H9 (cell line): ENCODE measurements at regions not wholly inside any gene's neighbourhood (a gene's known extent, or its start where the extent isn't known, plus 50 kb on each side); places are given as distances from the start of the nearest gene placed in this dataset.

Experiments
- DNase-seq: peaks from one replicate; pipeline ENCODE4 v3.0.0-alpha.2; 2017
- H2AFZ ChIP-seq: one replicate; pipeline ENCODE4 v1.6.1; 2013; ENCODE audit warnings: mild to moderate bottlenecking, low read length, control low read depth, moderate library complexity
- H2AK5ac ChIP-seq: 2 replicates; pipeline ENCODE4 v1.6.1; 2013; ENCODE audit warnings: low read length, control low read depth, mixed read lengths; ENCODE audit not compliant: insufficient read length
- H2BK120ac ChIP-seq: one replicate; pipeline ENCODE4 v1.6.1; 2013; ENCODE audit warnings: low read depth, mild to moderate bottlenecking, low read length, control low read depth, inconsistent platforms; ENCODE audit not compliant: poor library complexity, severe bottlenecking
- H2BK12ac ChIP-seq: 2 replicates; pipeline ENCODE4 v1.6.1; 2013; ENCODE audit warnings: low read length, control low read depth, mixed read lengths, low read depth; ENCODE audit not compliant: insufficient read length
- H2BK15ac ChIP-seq: 2 replicates; pipeline ENCODE4 v1.6.1; 2013; ENCODE audit warnings: low read depth, low read length, control low read depth
- H2BK20ac ChIP-seq: one replicate; pipeline ENCODE4 v1.6.1; 2013; ENCODE audit warnings: low read depth, mild to moderate bottlenecking, low read length, control low read depth, inconsistent platforms; ENCODE audit not compliant: poor library complexity, severe bottlenecking
- H2BK5ac ChIP-seq: 2 replicates; pipeline ENCODE4 v1.6.1; 2013; ENCODE audit warnings: low read length, control low read depth, mixed read lengths; ENCODE audit not compliant: insufficient read length
- H3K14ac ChIP-seq: 2 replicates; pipeline ENCODE4 v1.6.1; 2013; ENCODE audit warnings: low read length, control low read depth; ENCODE audit not compliant: insufficient read depth
- H3K18ac ChIP-seq: 2 replicates; pipeline ENCODE4 v1.6.1; 2013; ENCODE audit warnings: low read depth, mild to moderate bottlenecking, mixed read lengths, low read length, control low read depth; ENCODE audit not compliant: insufficient read length
- H3K23ac ChIP-seq: 2 replicates; pipeline ENCODE4 v1.6.1; 2013; ENCODE audit warnings: low read length, control low read depth, mixed read lengths, low read depth; ENCODE audit not compliant: insufficient read length
- H3K23me2 ChIP-seq: 2 replicates; pipeline ENCODE4 v1.6.1; 2013; ENCODE audit warnings: low read depth, mild to moderate bottlenecking, mixed read lengths, low read length, control low read depth; ENCODE audit not compliant: insufficient read length, poor library complexity, severe bottlenecking
- H3K27ac ChIP-seq: 2 replicates; pipeline ENCODE4 v1.5.1; 2013; ENCODE audit warnings: low read length, control low read depth, mixed read lengths, low read depth; ENCODE audit not compliant: insufficient read length
- H3K27me3 ChIP-seq: 2 replicates; pipeline ENCODE4 v1.6.1; 2013; ENCODE audit warnings: low read length, control low read depth, inconsistent platforms; ENCODE audit not compliant: insufficient read depth
- H3K4ac ChIP-seq: 2 replicates; pipeline ENCODE4 v1.6.1; 2013; ENCODE audit warnings: low read depth, mild to moderate bottlenecking, control low read depth, inconsistent platforms, low read length, moderate library complexity
- H3K4me1 ChIP-seq: 2 replicates; pipeline ENCODE4 v1.6.1; 2013; ENCODE audit warnings: low read length, control low read depth, inconsistent platforms; ENCODE audit not compliant: insufficient read depth
- H3K4me2 ChIP-seq: 2 replicates; pipeline ENCODE4 v1.6.1; 2013; ENCODE audit warnings: low read length, control low read depth, mixed read lengths; ENCODE audit not compliant: insufficient read length, insufficient read depth
- H3K56ac ChIP-seq: 2 replicates; pipeline ENCODE4 v1.6.1; 2013; ENCODE audit warnings: low read depth, mild to moderate bottlenecking, mixed read lengths, low read length, control low read depth; ENCODE audit not compliant: insufficient read length
- H3K79me1 ChIP-seq: 2 replicates; pipeline ENCODE4 v1.6.1; 2013; ENCODE audit warnings: low read depth, mild to moderate bottlenecking, moderate library complexity, low read length, control low read depth, inconsistent platforms; ENCODE audit not compliant: insufficient read depth, poor library complexity, severe bottlenecking
- H3K79me2 ChIP-seq: 2 replicates; pipeline ENCODE4 v1.6.1; 2013; ENCODE audit warnings: low read length, control low read depth, inconsistent platforms; ENCODE audit not compliant: insufficient read depth
- H3K9ac ChIP-seq: 2 replicates; pipeline ENCODE4 v1.6.1; 2013; ENCODE audit warnings: low read length, control low read depth, mixed read lengths; ENCODE audit not compliant: insufficient read length; ENCODE audit errors: extremely low read depth
- H3K9me3 ChIP-seq: one replicate; pipeline ENCODE4 v1.6.1; 2013; ENCODE audit warnings: low read depth, low read length, inconsistent platforms; ENCODE audit not compliant: control insufficient read depth
- H3T11ph ChIP-seq: one replicate; pipeline ENCODE4 v1.6.1; 2013; ENCODE audit warnings: mild to moderate bottlenecking, low read length, control low read depth, inconsistent platforms
- H4K20me1 ChIP-seq: one replicate; pipeline ENCODE4 v1.6.1; 2013; ENCODE audit not compliant: control insufficient read depth, insufficient read length, insufficient read depth
- H4K5ac ChIP-seq: 2 replicates; pipeline ENCODE4 v1.6.1; 2013; ENCODE audit warnings: low read depth, mild to moderate bottlenecking, mixed read lengths, low read length, control low read depth; ENCODE audit not compliant: insufficient read length
- H4K8ac ChIP-seq: replicated peaks from 2 replicates; pipeline ENCODE4 v1.6.1; 2013; ENCODE audit warnings: low read length, control low read depth, mixed read lengths, low read depth; ENCODE audit not compliant: insufficient read length
- H4K91ac ChIP-seq: 2 replicates; pipeline ENCODE4 v1.6.1; 2013; ENCODE audit warnings: low read depth, mild to moderate bottlenecking, moderate library complexity, mixed read lengths, low read length, control low read depth; ENCODE audit not compliant: insufficient read length
- H3K27ac Mint-ChIP-seq, 3 experiments: 2 replicates in 2 of 3; 3 replicates in 1 of 3; pipeline ENCODE4 v1.8.0; 2020 to 2021; ENCODE audit warnings: mixed read lengths in 3 of 3, mild to moderate bottlenecking in 1 of 3, moderate library complexity in 1 of 3
- H3K27me3 Mint-ChIP-seq: 2 replicates; pipeline ENCODE4 v1.8.0; 2021; ENCODE audit warnings: low read depth, mild to moderate bottlenecking, moderate library complexity, mixed read lengths
- H3K36me3 Mint-ChIP-seq, 3 experiments: 2 replicates in 2 of 3; 3 replicates in 1 of 3; pipeline ENCODE4 v1.8.0; 2020 to 2021; ENCODE audit warnings: low read depth in 3 of 3, mixed read lengths in 3 of 3; ENCODE audit not compliant: insufficient read depth in 1 of 3
- H3K4me1 Mint-ChIP-seq, 2 experiments: 2 replicates each; pipeline ENCODE4 v1.8.0; 2020; ENCODE audit warnings: mixed read lengths in 2 of 2
- H3K4me3 Mint-ChIP-seq, 2 experiments: 2 replicates in 1 of 2; 3 replicates in 1 of 2; pipeline ENCODE4 v1.8.0; 2020 to 2021; ENCODE audit warnings: mild to moderate bottlenecking in 2 of 2, mixed read lengths in 2 of 2, moderate library complexity in 1 of 2
- H3K9me3 Mint-ChIP-seq, 2 experiments: 2 replicates in 1 of 2; 3 replicates in 1 of 2; pipeline ENCODE4 v1.8.0; 2020; ENCODE audit warnings: mild to moderate bottlenecking in 2 of 2, mixed read lengths in 2 of 2, moderate library complexity in 1 of 2
- WGBS: extraction: QIAGEN DNeasy Blood & Tissue Kit; methylation state at CpG from one replicate; pipeline ENCODE4 v1.1.7; 2013; ENCODE audit warnings: missing lambda C conversion rate, low lambda C conversion rate, mixed read lengths; ENCODE audit not compliant: insufficient read length; ENCODE audit errors: extremely low coverage; 5-methylcytosine and 5-hydroxymethylcytosine counted together
- TF ChIP-seq, protein P1 (sequence below): fragments of 200-600 bp; sonication (generic); conservative IDR thresholded peaks from 3 replicates; pipeline ENCODE4 v1.8.0; 2021; ENCODE audit warnings: antibody characterized with exemption, mild to moderate bottlenecking

DNA sequence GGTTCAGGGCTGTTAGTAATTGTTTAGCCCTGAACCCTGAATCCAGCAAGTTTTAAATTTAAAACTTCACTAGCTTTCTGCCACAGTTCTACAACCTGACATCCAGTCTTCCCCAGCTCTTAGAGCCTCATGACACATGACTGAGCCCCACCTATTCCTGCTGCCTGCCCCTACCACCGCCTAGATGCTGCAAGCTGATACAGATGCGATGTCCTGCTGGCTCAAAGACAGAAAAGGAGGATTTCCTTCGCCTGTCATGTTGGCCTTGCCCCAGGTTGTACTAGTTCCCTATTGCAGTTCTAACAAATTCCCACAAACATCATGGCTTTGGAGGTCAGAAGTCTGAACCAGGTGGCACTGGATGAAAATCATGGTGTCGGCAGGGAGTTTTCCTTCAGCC lies 510.6 kb upstream of the PPP2R3A start:
- H4K91ac ChIP-seq, result no peak overlapping the region
- H3K9me3 ChIP-seq, result no peaks in the 10 kb centered on the region
- no peaks in the 10 kb centered on the region for H3K27me3 ChIP-seq
- H2BK12ac ChIP-seq, result no peak overlapping the region
- Mint-ChIP-seq H3K4me1 (peaks cover 20% of the 10 kb centered on the region in 2 experiments), H3K27ac (no peak overlapping the region; a peak in 1 of 7 replicates), H3K36me3 (peaks cover 0 to 8% (median 0%) of the 10 kb centered on the region in 3 experiments; a peak in 2 of 7 replicates), H3K9me3 (peaks cover 0 to 7% of the 10 kb centered on the region in 2 experiments; a peak in 3 of 5 replicates), H3K4me3 (no peak overlapping the region), H3K27me3 (peaks cover 3% of the 10 kb centered on the region)
- no peak overlapping the region for H2AFZ ChIP-seq
- no peaks in the 10 kb centered on the region for H4K20me1 ChIP-seq
- no peaks in the 10 kb centered on the region for H3K79me1 ChIP-seq
- no peak overlapping the region for H2BK15ac ChIP-seq
- no peak overlapping the region for H3K4me2 ChIP-seq
- DNase-seq, result no peak
- H2BK120ac ChIP-seq, result no peak overlapping the region
- no peak overlapping the region for H3T11ph ChIP-seq
- no peak overlapping the region for H3K23ac ChIP-seq
- no peak overlapping the region for H4K5ac ChIP-seq
- no peak overlapping the region for H3K4ac ChIP-seq
- no peaks in the 10 kb centered on the region for H3K79me2 ChIP-seq
- no peak overlapping the region for H2BK20ac ChIP-seq
- H3K9ac ChIP-seq, result no peak overlapping the region
- H3K23me2 ChIP-seq, result no peaks in the 10 kb centered on the region
- H2BK5ac ChIP-seq, result no peak overlapping the region
- H3K27ac ChIP-seq, result no peak overlapping the region
- H3K18ac ChIP-seq, result no peak overlapping the region
- TF ChIP-seq, protein P1, sequence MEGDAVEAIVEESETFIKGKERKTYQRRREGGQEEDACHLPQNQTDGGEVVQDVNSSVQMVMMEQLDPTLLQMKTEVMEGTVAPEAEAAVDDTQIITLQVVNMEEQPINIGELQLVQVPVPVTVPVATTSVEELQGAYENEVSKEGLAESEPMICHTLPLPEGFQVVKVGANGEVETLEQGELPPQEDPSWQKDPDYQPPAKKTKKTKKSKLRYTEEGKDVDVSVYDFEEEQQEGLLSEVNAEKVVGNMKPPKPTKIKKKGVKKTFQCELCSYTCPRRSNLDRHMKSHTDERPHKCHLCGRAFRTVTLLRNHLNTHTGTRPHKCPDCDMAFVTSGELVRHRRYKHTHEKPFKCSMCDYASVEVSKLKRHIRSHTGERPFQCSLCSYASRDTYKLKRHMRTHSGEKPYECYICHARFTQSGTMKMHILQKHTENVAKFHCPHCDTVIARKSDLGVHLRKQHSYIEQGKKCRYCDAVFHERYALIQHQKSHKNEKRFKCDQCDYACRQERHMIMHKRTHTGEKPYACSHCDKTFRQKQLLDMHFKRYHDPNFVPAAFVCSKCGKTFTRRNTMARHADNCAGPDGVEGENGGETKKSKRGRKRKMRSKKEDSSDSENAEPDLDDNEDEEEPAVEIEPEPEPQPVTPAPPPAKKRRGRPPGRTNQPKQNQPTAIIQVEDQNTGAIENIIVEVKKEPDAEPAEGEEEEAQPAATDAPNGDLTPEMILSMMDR, result no peak
- H4K8ac ChIP-seq, result no peak overlapping the region
- no peak overlapping the region for H3K14ac ChIP-seq
- H3K4me1 ChIP-seq, result peaks cover 4% of the 10 kb centered on the region; the same call in 1 of the 2 replicates
- no peak overlapping the region for H2AK5ac ChIP-seq
- no peak overlapping the region for H3K56ac ChIP-seq
- WGBS, result no CpG with 5 or more reads among the region's 4 CpGs
